Pancreas (tissue), 10 donors: ENCODE measurements at regions not wholly inside any gene's neighbourhood (a gene's known extent, or its start where the extent isn't known, plus 50 kb on each side); places are given as distances from the start of the nearest gene placed in this dataset.
"Not testable (repeated sequence)": the region's sequence is repeated elsewhere in the genome, so short reads cannot be mapped to it uniquely, and the experiment has no call there.

Experiments
- ATAC-seq, 4 donors: fragments of 200-7000 bp; cut with Tn5 transposase; one replicate each; pipeline versions ENCODE4 v1.8.0 to v1.9.1; 2020; ENCODE audit warnings: mild to moderate bottlenecking in 4 of 4, moderate library complexity in 4 of 4
- DNase-seq, 6 donors: peaks; one replicate each; pipeline ENCODE4 v3.0.0-alpha.2; 2020
- FAIRE-seq: peaks from 2 replicates; lab custom pipeline; 2012; peaks lifted over from hg19 to GRCh38; lab: Jason Lieb, UNC
- H3K27ac ChIP-seq, 4 donors: fragments of 200-600 bp; sonication (generic); 1 replicate in 3 of 4; 2 replicates in 1 of 4; pipeline versions ENCODE4 v1.5.0 to v1.8.0; 2020
- H3K27me3 ChIP-seq, 4 donors: fragments of 200-600 bp; one replicate each; pipeline ENCODE4 v1.8.0; 2021
- H3K36me3 ChIP-seq, 3 donors: fragments of 200-600 bp; sonication (generic) in 1 of 3; one replicate each; pipeline versions ENCODE4 v1.5.0 to v1.8.0; 2020 to 2021
- H3K4me1 ChIP-seq, 3 donors: fragments of 200-600 bp; one replicate each; pipeline ENCODE4 v1.8.0; 2021
- H3K4me3 ChIP-seq, 4 donors: fragments of 200-600 bp; sonication (generic) in 2 of 4; one replicate each; pipeline versions ENCODE4 v1.5.0 to v1.8.0; 2020 to 2021
- H3K9me3 ChIP-seq, 4 donors: fragments of 200-600 bp; one replicate each; pipeline ENCODE4 v1.8.0; 2021
- CTCF ChIP-seq, 4 donors: fragments of 200-600 bp; sonication (generic) in 3 of 4; IDR thresholded peaks; one replicate each; pipeline versions ENCODE4 v1.5.0 to v1.8.0; 2021; ENCODE audit warnings: antibody characterized with exemption in 4 of 4
- WGBS, 2 donors: extraction: QIAGEN DNeasy Blood & Tissue Kit; methylation state at CpG; one replicate each; pipeline ENCODE4 v1.1.7; 2013; 5-methylcytosine and 5-hydroxymethylcytosine counted together
- intact Hi-C, 3 donors: fragments of 100-400 bp; cut with DNase I; formaldehyde crosslinking; loops; one replicate each; pipeline versions ENCODE4 v1.11.1 to v1.14.2; 2022
- donor health status: healthy with polysubstance abuse.
- donor health status: DM: no; HTN: no; CAD: no; lungs with moderate emphysema.
- donor health status: DM: no; HTN: no; CAD: no.
- donor health status: control.
- donor health status: control.
- donor health status: Bipolar disorder and iron deficiency.
- donor health status: DM: yes; HTN: yes; CAD: no.
- donor health status: DM: no; HTN: no; CAD: no.
- donor health status: DM: no; HTN: no; CAD: no.
- donor health status: DM: yes; HTN: yes; CAD: no.

- Histone ChIP-seq H3K27me3 (no peaks in the 10 kb centered on the region), H3K27ac (no peak overlapping the region), H3K36me3 (no peaks in the 10 kb centered on the region), H3K4me1 (no peaks in the 10 kb centered on the region), H3K4me3 (no peak overlapping the region), H3K9me3 (no peaks in the 10 kb centered on the region)
- DNase-seq = no peak
- FAIRE-seq = no peak
- no peak for TF ChIP-seq CTCF (IDR thresholded peaks at IDR 0.05)
- WGBS, 2 donors = 85 to 93% methylated on average over 3 of the region's 3 CpGs
- no peak for ATAC-seq
- intact Hi-C loops = no loop called here
These were observed 190.8 kb upstream of the MYLIP start for GRCh38 chr6:15938107-15938506.

GRCh38 chr6:15937602-15938001 lies 191.3 kb upstream of the MYLIP start:
- 95 to 98% methylated on average over 3 of the region's 3 CpGs for WGBS, 2 donors

GRCh38 chr6:15936503-15936902 lies 192.4 kb upstream of the MYLIP start:
- intact Hi-C loops = no loop called here
- TF ChIP-seq CTCF (IDR thresholded peaks at IDR 0.05) = no peak
- ATAC-seq (no peak), FAIRE-seq (no peak), DNase-seq (no peak)
- Histone ChIP-seq H3K4me3 (no peak overlapping the region), H3K36me3 (no peaks in the 10 kb centered on the region), H3K27me3 (no peaks in the 10 kb centered on the region), H3K4me1 (no peaks in the 10 kb centered on the region), H3K9me3 (no peaks in the 10 kb centered on the region), H3K27ac (no peak overlapping the region)
- 56 to 71% methylated on average over 1 of the region's 1 CpG for WGBS, 2 donors

More at GRCh38 chr6:15937602-15938001, 191.3 kb upstream of the MYLIP start:
- TF ChIP-seq CTCF (IDR thresholded peaks at IDR 0.05) = no peak
- H3K36me3 ChIP-seq = no peaks in the 10 kb centered on the region
- no peaks in the 10 kb centered on the region for H3K4me1 ChIP-seq
- intact Hi-C loops = no loop called here
- ATAC-seq = no peak
- H3K9me3 ChIP-seq = no peaks in the 10 kb centered on the region
- H3K27ac ChIP-seq = no peak overlapping the region
- no peak for FAIRE-seq
- no peak overlapping the region for H3K4me3 ChIP-seq
- no peaks in the 10 kb centered on the region for H3K27me3 ChIP-seq
- no peak for DNase-seq

- FAIRE-seq (no peak), DNase-seq (no peak), ATAC-seq (no peak)
- Histone ChIP-seq H3K4me3 (no peak overlapping the region), H3K36me3 (no peaks in the 10 kb centered on the region), H3K9me3 (no peaks in the 10 kb centered on the region), H3K27ac (no peak overlapping the region), H3K27me3 (no peaks in the 10 kb centered on the region), H3K4me1 (no peaks in the 10 kb centered on the region)
- TF ChIP-seq CTCF (IDR thresholded peaks at IDR 0.05) = no peak
- 94 to 97% methylated on average over 1 of the region's 1 CpG for WGBS, 2 donors
- intact Hi-C loops = no loop called here
These were observed 193.2 kb upstream of the MYLIP start for GRCh38 chr6:15935661-15936060.

- ATAC-seq, H3K4me1 ChIP-seq, FAIRE-seq, intact Hi-C loops, H3K4me3 ChIP-seq, DNase-seq, H3K9me3 ChIP-seq, H3K27me3 ChIP-seq, H3K27ac ChIP-seq, H3K36me3 ChIP-seq: not testable (repeated sequence)
- WGBS, 2 donors = 94 to 99% methylated on average over 6 of the region's 6 CpGs
These were observed 197.2 kb upstream of the MYLIP start for GRCh38 chr6:15931697-15932096.
